Jurkat, Clone E6-1 (cell line): ENCODE measurements at regions not wholly inside any gene's neighbourhood (a gene's known extent, or its start where the extent isn't known, plus 50 kb on each side); places are given as distances from the start of the nearest gene placed in this dataset.

ENCODE experiments used
- DNase-seq: peaks from one replicate; pipeline ENCODE4 v3.0.0-alpha.2; 2011; ENCODE audit warnings: low read depth, low spot score
- H3K4me3 ChIP-seq: 2 replicates; pipeline ENCODE4 v1.5.1; 2011; ENCODE audit warnings: mild to moderate bottlenecking, low read length, control low read depth, moderate library complexity

DNA sequence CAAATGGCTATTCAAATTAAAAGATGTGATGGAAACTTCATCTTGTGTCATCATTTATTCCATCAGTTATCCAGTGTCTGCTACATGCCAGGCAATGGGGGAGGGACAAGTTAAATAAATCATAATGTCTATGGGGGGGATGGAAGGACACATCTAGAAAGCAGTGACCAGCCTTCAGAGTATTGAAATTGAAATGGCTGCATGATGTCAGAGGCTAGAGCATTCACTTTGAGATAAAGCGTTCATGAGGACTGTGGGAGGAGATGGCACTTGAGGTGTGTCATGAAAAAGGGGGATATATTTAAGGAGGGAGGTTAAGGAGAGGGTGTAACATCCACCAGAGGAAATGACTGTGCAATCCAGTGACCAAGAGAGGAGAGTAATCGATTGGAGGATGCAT lies 50.6 kb downstream of the SLIT2 start:
- H3K4me3 ChIP-seq: no peak overlapping the region
- no peak for DNase-seq

DNA sequence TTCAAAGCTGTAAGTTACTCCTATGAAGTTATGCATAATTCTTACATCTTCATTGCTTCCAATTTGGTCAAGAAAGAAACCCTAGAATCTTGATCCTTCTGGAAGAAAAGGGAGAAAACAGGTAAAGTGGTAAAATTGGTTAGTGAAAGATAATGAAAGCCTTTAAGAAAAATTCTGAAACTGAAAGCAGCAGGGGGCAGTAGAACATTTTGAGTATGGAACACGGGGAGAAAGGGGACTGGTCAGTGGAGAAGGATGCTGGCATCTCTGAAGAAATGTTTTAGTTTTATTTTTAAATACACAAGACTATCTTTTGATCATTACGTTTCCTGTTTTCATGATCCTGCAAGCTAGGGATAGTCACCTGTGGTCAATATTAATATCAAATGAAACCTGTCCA lies 54.3 kb downstream of the SLIT2 start:
- DNase-seq: no peak
- no peak overlapping the region for H3K4me3 ChIP-seq

GRCh38 chr4:20311856-20312255 lies 60.2 kb downstream of the SLIT2 start:
- DNase-seq: no peak
- no peak overlapping the region for H3K4me3 ChIP-seq

DNA sequence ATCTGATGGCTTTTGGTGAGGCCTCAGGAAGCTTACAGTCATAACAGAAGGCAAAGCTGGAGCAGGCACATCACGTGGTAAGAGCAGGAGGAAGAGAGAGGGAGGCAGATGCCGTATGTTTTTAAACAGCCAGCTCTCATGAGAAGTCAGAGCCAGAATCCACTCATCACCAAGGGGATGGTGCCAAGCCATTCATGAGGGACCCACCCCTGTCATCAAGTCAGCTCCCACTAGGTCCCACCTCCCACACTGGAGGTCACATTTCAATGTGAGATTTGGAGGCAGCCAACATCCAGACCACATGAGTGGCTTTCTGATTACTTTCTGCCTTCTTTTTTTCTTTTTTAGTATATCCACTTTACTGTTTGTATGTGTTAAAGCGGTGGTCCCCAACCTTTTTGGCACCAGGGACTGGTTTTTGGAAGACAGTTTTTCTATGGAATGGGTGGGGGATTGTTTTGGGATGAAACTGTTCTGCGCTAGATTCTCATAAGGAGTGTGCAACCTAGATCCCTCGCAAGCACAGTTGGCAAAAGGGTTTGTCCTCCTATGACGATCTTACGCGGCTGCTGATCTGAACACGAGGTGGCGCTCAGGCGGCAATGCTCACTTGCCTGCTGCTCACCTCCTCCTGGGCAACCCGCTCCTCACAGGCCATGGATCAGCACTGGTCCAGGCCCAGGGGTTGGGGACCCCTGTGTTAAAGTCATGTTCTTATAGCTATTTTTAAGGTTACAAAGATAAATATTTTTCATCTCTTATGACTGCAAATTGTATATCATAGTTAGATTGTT lies 61.7 kb downstream of the SLIT2 start:
- no peak overlapping the region for H3K4me3 ChIP-seq
- no peak for DNase-seq

DNA sequence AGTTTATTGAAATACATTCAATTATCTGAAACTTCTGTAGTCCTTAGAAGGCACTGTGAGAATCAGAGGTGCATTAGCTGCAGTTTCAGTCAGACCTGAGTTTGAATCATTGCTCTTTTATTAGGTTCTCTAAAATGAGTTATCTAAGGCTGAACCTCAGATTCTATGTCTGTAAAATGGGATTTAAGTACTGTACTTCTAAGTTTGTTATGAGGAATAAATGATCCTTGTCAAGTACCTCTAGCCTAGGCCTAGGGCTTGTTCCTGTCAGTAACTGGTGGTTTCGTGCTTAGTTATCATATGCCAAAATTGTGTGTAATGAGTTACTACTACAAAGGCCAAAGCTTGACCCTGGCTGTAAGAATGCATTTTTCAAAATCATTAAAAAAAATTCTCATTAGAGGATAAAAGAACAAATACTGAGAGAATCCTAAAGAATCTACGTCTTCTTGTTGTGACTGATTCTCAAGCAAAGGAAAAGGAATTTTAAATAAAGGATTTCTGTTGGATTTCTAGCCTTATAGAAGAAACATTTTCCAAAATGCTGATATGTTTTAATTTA lies 65.8 kb downstream of the SLIT2 start:
- no peak for DNase-seq
- no peak overlapping the region for H3K4me3 ChIP-seq

GRCh38 chr4:20318001-20318908 lies 66.5 kb downstream of the SLIT2 start:
- DNase-seq: no peak
- no peak overlapping the region for H3K4me3 ChIP-seq

GRCh38 chr4:20318909-20319277 lies 67.2 kb downstream of the SLIT2 start:
- DNase-seq: no peak
- no peak overlapping the region for H3K4me3 ChIP-seq

DNA sequence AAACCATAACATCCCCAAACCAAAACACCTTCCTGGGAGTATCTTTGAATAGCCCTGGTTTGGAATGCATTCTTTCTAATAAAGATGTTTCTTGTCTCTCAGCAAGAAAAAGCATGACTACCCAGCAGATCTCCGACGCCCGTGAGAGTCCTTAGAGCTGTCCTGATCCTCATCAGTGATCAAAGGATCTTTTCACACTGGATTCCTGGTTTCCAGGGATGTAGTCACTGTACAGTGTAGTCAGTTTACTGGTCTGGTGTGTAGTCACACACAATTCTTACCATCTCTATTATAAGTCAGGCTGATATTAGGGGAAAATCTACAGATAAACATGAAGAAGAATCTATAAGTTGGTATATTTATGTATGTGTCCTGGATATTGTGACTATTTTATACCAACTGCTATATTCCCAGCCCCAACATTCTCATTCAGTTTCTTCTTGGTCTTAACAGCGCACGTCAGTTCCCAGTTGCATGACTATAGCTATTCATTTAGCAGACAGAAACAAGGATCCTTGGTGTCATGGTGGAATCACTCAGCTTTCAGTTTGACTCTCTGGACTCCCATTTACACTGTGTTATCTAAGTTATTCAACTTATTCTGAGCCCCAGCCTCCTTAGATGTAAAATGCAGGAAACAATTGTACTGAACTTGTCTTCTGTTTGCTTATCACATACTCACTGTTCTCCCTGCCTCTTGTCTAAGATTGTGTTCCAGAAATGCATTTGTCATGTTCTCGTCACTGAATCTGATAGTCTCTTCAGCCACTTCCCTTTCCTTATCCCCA lies 68.3 kb downstream of the SLIT2 start:
- no peak overlapping the region for H3K4me3 ChIP-seq
- DNase-seq: no peak

DNA sequence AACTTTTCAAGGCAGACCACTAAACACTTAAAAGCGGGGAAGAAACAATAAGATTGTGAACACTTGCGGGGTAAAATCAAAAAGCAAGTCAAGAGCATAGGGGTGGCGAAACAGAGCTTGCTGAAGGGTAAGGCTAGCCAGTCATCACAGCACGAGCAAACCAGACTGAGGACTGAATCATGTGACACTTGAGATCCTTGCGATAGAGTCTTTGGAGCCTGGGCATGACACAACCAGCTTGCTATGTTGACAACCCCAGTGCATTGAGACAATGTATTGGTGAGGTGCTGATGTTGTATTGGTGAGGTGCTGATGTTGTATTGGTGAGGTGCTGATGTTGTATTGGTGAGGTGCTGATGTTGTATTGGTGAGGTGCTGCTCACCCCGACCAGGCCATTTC lies 72.3 kb downstream of the SLIT2 start:
- no peak overlapping the region for H3K4me3 ChIP-seq
- DNase-seq: no peak

DNA sequence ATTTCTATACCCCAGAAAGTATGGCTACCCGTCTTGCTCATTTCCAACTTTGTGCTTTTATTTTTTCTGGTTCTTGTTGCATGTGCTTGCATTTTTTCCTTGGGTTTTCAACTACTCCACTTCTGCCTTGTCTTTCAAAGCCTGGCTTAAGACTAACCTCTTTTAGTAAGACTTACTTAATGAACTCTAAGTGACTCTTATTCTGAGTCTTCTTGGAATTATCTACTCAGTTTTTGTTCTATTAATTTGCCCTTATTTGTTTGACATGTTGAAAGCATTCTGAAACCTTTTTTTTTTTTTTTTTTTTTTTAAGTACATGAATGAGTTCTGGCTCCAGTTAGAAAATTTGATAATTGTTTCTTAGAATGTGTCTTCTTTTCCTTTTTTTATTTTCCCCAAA lies 74.8 kb downstream of the SLIT2 start:
- no peak for DNase-seq
- H3K4me3 ChIP-seq: no peak overlapping the region

DNA sequence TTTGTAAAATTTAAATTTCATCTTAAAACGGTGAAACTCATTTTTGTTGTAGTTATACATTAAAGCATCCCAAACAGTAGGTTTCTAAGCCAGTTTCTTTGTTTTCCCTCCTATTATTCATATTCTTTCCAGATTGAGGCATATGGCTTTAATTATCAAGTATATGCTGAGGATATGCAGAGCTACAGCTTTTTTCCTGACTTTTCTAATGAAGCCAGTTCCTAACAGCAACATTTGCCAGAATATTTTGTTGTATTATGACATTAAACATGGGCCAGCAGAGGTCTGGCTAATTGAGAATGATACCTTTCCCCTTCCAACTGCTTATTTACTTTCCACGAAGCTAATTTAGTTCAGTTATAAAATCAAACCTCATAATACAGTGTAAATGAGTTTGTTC lies 75.3 kb downstream of the SLIT2 start:
- no peak for DNase-seq
- no peak overlapping the region for H3K4me3 ChIP-seq

GRCh38 chr4:20327808-20328207 lies 76.1 kb downstream of the SLIT2 start:
- DNase-seq: no peak
- H3K4me3 ChIP-seq: no peak overlapping the region

- H3K4me3 ChIP-seq: no peak overlapping the region
- DNase-seq: no peak
These were observed 79.9 kb downstream of the SLIT2 start for GRCh38 chr4:20331642-20332041.

GRCh38 chr4:20333141-20333715 lies 81.5 kb downstream of the SLIT2 start:
- H3K4me3 ChIP-seq: no peak overlapping the region
- DNase-seq: no peak

- no peak overlapping the region for H3K4me3 ChIP-seq
- DNase-seq: no peak
These were observed 85.6 kb downstream of the SLIT2 start for GRCh38 chr4:20337261-20337664.

- no peak for DNase-seq
- no peak overlapping the region for H3K4me3 ChIP-seq
These were observed 87.1 kb downstream of the SLIT2 start for GRCh38 chr4:20338841-20339240.

- DNase-seq: no peak
- no peak overlapping the region for H3K4me3 ChIP-seq
These were observed 89.5 kb downstream of the SLIT2 start for GRCh38 chr4:20341134-20341738.

DNA sequence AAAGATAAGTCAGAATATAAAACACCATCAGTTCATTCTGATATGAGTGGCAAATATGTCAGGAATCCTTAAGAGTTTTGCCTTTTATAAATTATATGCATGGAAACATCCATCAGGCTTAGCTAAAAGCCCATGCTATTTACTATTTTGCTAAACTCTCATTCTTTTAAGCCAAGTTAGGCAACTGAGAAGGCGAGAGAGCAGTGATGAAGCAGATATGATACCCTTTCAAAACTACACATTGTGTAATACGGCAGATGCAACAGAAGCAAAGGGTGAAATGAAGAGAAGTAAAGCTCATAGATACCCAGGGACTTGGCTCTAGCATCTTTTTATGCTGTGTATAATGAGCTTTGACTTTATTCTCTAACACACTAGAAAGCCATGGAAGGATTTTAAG lies 95.8 kb downstream of the SLIT2 start:
- DNase-seq: no peak
- no peak overlapping the region for H3K4me3 ChIP-seq

DNA sequence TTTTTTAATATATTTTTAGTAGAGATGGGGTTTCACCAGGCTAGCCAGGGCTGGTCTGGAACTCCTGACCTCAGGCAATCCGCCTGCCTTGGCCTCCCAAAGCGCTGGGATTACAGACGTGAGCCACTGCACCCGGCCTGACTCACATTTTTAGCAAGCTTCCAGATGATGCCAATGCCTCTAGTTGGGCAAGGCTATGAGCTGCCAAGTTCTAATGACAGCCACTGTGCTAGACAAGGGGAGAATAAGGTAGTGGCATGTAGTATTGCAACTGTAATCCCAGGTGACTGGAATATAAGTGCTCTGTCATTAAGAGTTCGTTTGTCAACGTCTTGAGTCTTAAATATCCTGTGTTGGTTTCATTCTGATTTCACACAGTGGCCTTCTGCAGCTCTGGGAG lies 96.7 kb downstream of the SLIT2 start:
- no peak overlapping the region for H3K4me3 ChIP-seq
- DNase-seq: no peak
